GM23248 (cell line): ENCODE measurements at regions not wholly inside any gene's neighbourhood (a gene's known extent, or its start where the extent isn't known, plus 50 kb on each side); places are given as distances from the start of the nearest gene placed in this dataset.

Experiments used
- EZH2 ChIP-seq: fragments of 200-600 bp; sonication (generic); IDR thresholded peaks from 2 replicates; pipeline ENCODE4 v1.6.1; 2018; ENCODE audit warnings: antibody characterized with exemption, mild to moderate bottlenecking; ENCODE audit not compliant: insufficient read depth, poor library complexity, severe bottlenecking
- EZH2phosphoT487 ChIP-seq: fragments of 200-600 bp; sonication (generic); IDR thresholded peaks from 2 replicates; pipeline ENCODE4 v1.6.1; 2018; ENCODE audit warnings: antibody characterized with exemption, moderate library complexity, mild to moderate bottlenecking, low read depth; ENCODE audit not compliant: insufficient read depth

GRCh38 chr11:76604081-76604625, 66.4 kb downstream of the LRRC32 start:
- TF ChIP-seq EZH2phosphoT487 (no peak), EZH2 (no peak)
